Retinal pigment epithelial cell (primary cell): ENCODE measurements at regions not wholly inside any gene's neighbourhood (a gene's known extent, or its start where the extent isn't known, plus 50 kb on each side); places are given as distances from the start of the nearest gene placed in this dataset.

ENCODE experiments used
- DNase-seq: peaks from one replicate; pipeline ENCODE4 v3.0.0-alpha.2; 2010; ENCODE audit warnings: low read depth
- H3K4me3 ChIP-seq: 2 replicates; pipeline ENCODE4 v1.5.1; 2011; ENCODE audit warnings: mild to moderate bottlenecking, low read length, control low read depth, moderate library complexity
- CTCF ChIP-seq: conservative IDR thresholded peaks from 2 replicates; pipeline ENCODE4 v1.5.1; 2011; ENCODE audit warnings: low read depth, low read length, control low read depth, inconsistent platforms

- no peak overlapping the region for H3K4me3 ChIP-seq
- no peak for DNase-seq
- TF ChIP-seq CTCF = no peak
Measured at GRCh38 chr2:120871016-120871635, 135.5 kb downstream of the GLI2 start.

- H3K4me3 ChIP-seq = no peak overlapping the region
- DNase-seq = no peak
- TF ChIP-seq CTCF = no peak
Measured at GRCh38 chr2:120871881-120872620, 136.4 kb downstream of the GLI2 start.

- no peak overlapping the region for H3K4me3 ChIP-seq
- DNase-seq = no peak
- TF ChIP-seq CTCF = no peak
Measured at GRCh38 chr2:120873958-120874887, 138.6 kb downstream of the GLI2 start.

- TF ChIP-seq CTCF = no peak
- DNase-seq = no peak
- no peak overlapping the region for H3K4me3 ChIP-seq
Measured at GRCh38 chr2:120874888-120875275, 139.2 kb downstream of the GLI2 start.

GRCh38 chr2:120875431-120875830, 139.8 kb downstream of the GLI2 start:
- no peak for TF ChIP-seq CTCF
- no peak overlapping the region for H3K4me3 ChIP-seq
- no peak for DNase-seq

GRCh38 chr2:120876526-120877280, 141.0 kb downstream of the GLI2 start:
- no peak overlapping the region for H3K4me3 ChIP-seq
- TF ChIP-seq CTCF = no peak

More at GRCh38 chr2:120876526-120877280, 141.0 kb downstream of the GLI2 start:
- no peak for DNase-seq
